ENCODE measurements at regions not wholly inside any gene's neighbourhood (a gene's known extent, or its start where the extent isn't known, plus 50 kb on each side); places are given as distances from the start of the nearest gene placed in this dataset.
A peak's percentile ranks its signal among the peaks of the same experiment; 100 is the strongest.

GRCh38 chr16:26959416-26960009 lies 107.2 kb upstream of the C16orf82 start:
- no peak overlapping the region for H3K4me3 ChIP-seq
- no peak overlapping the region for H3K9ac ChIP-seq (ENCODE audit: low read depth in 2 of 2, low read length in 2 of 2)
- no peak overlapping the region for H3K27ac ChIP-seq
- H3K4me1 ChIP-seq: no peaks in the 10 kb centered on the region
- intact Hi-C loops (cut with DNase I): no loop called here
- no peaks in the 10 kb centered on the region for H3K9me3 ChIP-seq
- H3K27me3 ChIP-seq: no peaks in the 10 kb centered on the region
- no peak for DNase-seq
- H3K36me3 ChIP-seq: no peaks in the 10 kb centered on the region
- no peak for TF ChIP-seq CTCF (IDR thresholded peaks at IDR 0.05)

DNA sequence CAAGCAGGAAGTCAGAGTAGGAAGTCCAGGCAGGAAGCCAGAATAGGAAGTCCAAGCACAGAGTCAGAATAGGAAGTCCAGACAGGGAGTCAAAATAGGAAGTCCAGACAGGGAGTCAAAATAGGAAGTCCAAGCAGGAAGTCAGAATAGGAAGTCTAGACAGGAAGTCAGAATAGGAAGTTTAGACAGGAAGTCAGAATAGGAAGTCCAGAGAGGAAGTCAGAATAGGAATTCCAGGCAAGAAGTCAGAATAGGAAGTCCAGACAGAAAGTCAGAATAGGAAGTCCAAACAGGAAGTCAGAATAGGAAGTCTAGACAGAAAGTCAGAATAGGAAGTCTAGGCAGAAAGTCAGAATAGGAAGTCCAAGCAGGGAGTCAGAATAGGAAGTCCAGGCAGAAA lies 105.3 kb upstream of the C16orf82 start:
- DNase-seq: no peak
- no peak overlapping the region for H3K27ac ChIP-seq
- no peak overlapping the region for H3K4me3 ChIP-seq
- H3K4me1 ChIP-seq: no peaks in the 10 kb centered on the region
- no peaks in the 10 kb centered on the region for H3K36me3 ChIP-seq
- no peak overlapping the region for H3K9ac ChIP-seq (ENCODE audit: low read depth in 2 of 2, low read length in 2 of 2)
- intact Hi-C loops (cut with DNase I): no loop called here
- TF ChIP-seq CTCF (IDR thresholded peaks at IDR 0.05): no peak
- H3K9me3 ChIP-seq: no peaks in the 10 kb centered on the region
- H3K27me3 ChIP-seq: no peaks in the 10 kb centered on the region

DNA sequence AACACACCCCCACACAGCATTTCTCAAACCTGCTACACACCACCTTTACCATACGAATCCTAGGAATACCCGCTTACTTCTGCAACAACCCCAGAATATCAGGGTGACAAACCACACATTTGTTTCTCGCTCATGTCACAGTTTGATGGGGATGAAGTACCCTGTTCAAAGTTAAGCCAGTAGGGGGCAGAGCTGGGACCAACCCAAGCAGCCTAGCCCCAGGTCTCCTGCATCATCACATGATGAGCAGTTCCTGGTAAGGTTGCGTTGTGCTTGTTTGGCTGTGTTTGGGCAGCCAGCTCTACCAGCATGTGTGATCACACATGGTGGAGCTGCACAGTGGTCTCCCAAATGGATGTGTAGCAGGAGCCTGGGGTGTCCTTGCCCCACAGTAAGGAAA lies 103.6 kb upstream of the C16orf82 start:
- Histone ChIP-seq H3K9me3 (no peaks in the 10 kb centered on the region), H3K4me1 (no peaks in the 10 kb centered on the region), H3K27me3 (no peaks in the 10 kb centered on the region), H3K36me3 (no peaks in the 10 kb centered on the region), H3K4me3 (no peak overlapping the region), H3K9ac (ENCODE audit: low read depth in 2 of 2, low read length in 2 of 2) (no peak overlapping the region), H3K27ac (no peak overlapping the region)
- DNase-seq: peak; percentile 18
- TF ChIP-seq CTCF (IDR thresholded peaks at IDR 0.05): no peak
- intact Hi-C loops (cut with DNase I): no loop called here

DNA sequence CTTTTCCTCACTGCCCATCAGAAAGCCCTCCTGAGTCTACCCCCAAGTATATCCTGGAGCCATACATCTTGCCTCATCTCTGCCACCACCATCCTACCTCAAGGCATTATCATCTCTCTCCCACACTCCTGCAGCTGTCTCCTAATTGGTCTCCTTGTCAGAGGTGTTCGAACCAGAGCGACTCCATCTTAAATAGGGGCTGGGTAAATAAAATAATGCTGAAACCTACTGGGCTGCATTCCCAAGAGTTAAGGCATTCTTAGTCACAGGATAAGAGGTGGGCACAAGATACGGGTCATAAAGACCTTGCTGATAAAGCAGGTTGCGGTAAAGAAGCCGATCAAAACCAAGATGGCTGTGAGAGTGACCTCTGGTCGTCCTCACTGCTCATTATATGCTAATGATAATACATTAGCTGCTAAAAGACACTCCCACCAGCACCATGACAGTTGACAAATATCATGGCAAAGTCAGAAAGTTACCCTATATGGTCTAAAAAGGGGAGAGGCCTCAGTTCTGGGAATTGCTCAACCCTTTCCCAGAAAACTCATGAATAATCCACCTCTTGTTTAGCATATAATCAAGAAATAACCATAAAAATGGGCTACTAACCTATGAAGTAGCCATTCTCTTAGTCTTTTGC lies 97.0 kb upstream of the C16orf82 start:
- Histone ChIP-seq H3K27ac (no peak overlapping the region), H3K9ac (ENCODE audit: low read depth in 2 of 2, low read length in 2 of 2) (no peak overlapping the region), H3K36me3 (no peaks in the 10 kb centered on the region), H3K27me3 (no peaks in the 10 kb centered on the region), H3K9me3 (no peaks in the 10 kb centered on the region), H3K4me3 (no peak overlapping the region), H3K4me1 (no peaks in the 10 kb centered on the region)
- no peak for DNase-seq
- TF ChIP-seq CTCF (IDR thresholded peaks at IDR 0.05): no peak
- intact Hi-C loops (cut with DNase I): no loop called here

GRCh38 chr16:26970292-26970691 lies 96.4 kb upstream of the C16orf82 start:
- Histone ChIP-seq H3K36me3 (no peaks in the 10 kb centered on the region), H3K4me1 (no peaks in the 10 kb centered on the region)
- no peak for TF ChIP-seq CTCF (IDR thresholded peaks at IDR 0.05)

More at GRCh38 chr16:26970292-26970691, 96.4 kb upstream of the C16orf82 start:
- H3K27ac ChIP-seq: no peak overlapping the region
- H3K4me3 ChIP-seq: no peak overlapping the region
- no peak overlapping the region for H3K9ac ChIP-seq (ENCODE audit: low read depth in 2 of 2, low read length in 2 of 2)
- no peaks in the 10 kb centered on the region for H3K9me3 ChIP-seq
- H3K27me3 ChIP-seq: no peaks in the 10 kb centered on the region
- no peak for DNase-seq
- intact Hi-C loops (cut with DNase I): no loop called here
